HG02973 (cell line): ENCODE measurements at regions not wholly inside any gene's neighbourhood (a gene's known extent, or its start where the extent isn't known, plus 50 kb on each side); places are given as distances from the start of the nearest gene placed in this dataset.

Experiments
- ATAC-seq: cut with Tn5 transposase; IDR thresholded peaks from one replicate; pipeline ENCODE4 v1.9.1; 2021; ENCODE audit warnings: moderate library complexity; ENCODE audit not compliant: unreplicated experiment

GRCh38 chr2:217153510-217153909, 293.6 kb upstream of the TNP1 start:
- ATAC-seq, result no peak

GRCh38 chr2:217152831-217153230, 293.0 kb upstream of the TNP1 start:
- no peak for ATAC-seq

- no peak for ATAC-seq
Measured at GRCh38 chr2:217151509-217152206, 291.8 kb upstream of the TNP1 start.

GRCh38 chr2:217150236-217150635, 290.4 kb upstream of the TNP1 start:
- no peak for ATAC-seq

GRCh38 chr2:217149087-217149660, 289.3 kb upstream of the TNP1 start:
- no peak for ATAC-seq

GRCh38 chr2:217147818-217148217, 288.0 kb upstream of the TNP1 start:
- no peak for ATAC-seq

GRCh38 chr2:217146956-217147355, 287.1 kb upstream of the TNP1 start:
- no peak for ATAC-seq

GRCh38 chr2:217142649-217143266, 282.9 kb upstream of the TNP1 start:
- ATAC-seq, result no peak

GRCh38 chr2:217138284-217138683, 278.4 kb upstream of the TNP1 start:
- ATAC-seq, result no peak

- ATAC-seq, result no peak
Measured at GRCh38 chr2:217127744-217128143, 267.9 kb upstream of the TNP1 start.

- no peak for ATAC-seq
Measured at GRCh38 chr2:217125014-217125413, 265.1 kb upstream of the TNP1 start.

GRCh38 chr2:217124050-217124449, 264.2 kb upstream of the TNP1 start:
- no peak for ATAC-seq

GRCh38 chr2:217121565-217121964, 261.7 kb upstream of the TNP1 start:
- no peak for ATAC-seq

- no peak for ATAC-seq
Measured at GRCh38 chr2:217120429-217120828, 260.6 kb upstream of the TNP1 start.

GRCh38 chr2:217118559-217119284, 258.9 kb upstream of the TNP1 start:
- no peak for ATAC-seq

- ATAC-seq, result no peak
Measured at GRCh38 chr2:217117523-217117922, 257.7 kb upstream of the TNP1 start.

GRCh38 chr2:217116610-217117009, 256.7 kb upstream of the TNP1 start:
- no peak for ATAC-seq

- no peak for ATAC-seq
Measured at GRCh38 chr2:217114117-217114516, 254.3 kb upstream of the TNP1 start.

GRCh38 chr2:217113491-217113890, 253.6 kb upstream of the TNP1 start:
- no peak for ATAC-seq

- ATAC-seq, result no peak
Measured at GRCh38 chr2:217110550-217110949, 250.7 kb upstream of the TNP1 start.

GRCh38 chr2:217108575-217109027, 248.7 kb upstream of the TNP1 start:
- ATAC-seq, result no peak

GRCh38 chr2:217108086-217108485, 248.2 kb upstream of the TNP1 start:
- no peak for ATAC-seq
